Transverse colon (tissue), 4 donors: ENCODE measurements at regions not wholly inside any gene's neighbourhood (a gene's known extent, or its start where the extent isn't known, plus 50 kb on each side); places are given as distances from the start of the nearest gene placed in this dataset.
"Not testable (repeated sequence)": the region's sequence is repeated elsewhere in the genome, so short reads cannot be mapped to it uniquely, and the experiment has no call there.

Experiments
- CTCF ChIP-seq, 5 experiments: fragments of 200-600 bp in 3 of 5; fragments of 450-650 bp in 2 of 5; sonication (generic) in 3 of 5; IDR thresholded peaks; 1 replicate in 2 of 5; 2 replicates in 3 of 5; pipeline ENCODE4 v1.5.1; 2016 to 2017; ENCODE audit warnings: antibody characterized with exemption in 5 of 5, inconsistent platforms in 3 of 5, mild to moderate bottlenecking in 2 of 5, moderate library complexity in 1 of 5
- POLR2AphosphoS5 ChIP-seq, 3 donors: sonication (generic); formaldehyde crosslinking; IDR thresholded peaks; one replicate each; pipeline ENCODE4 v1.6.1; 2016; ENCODE audit warnings: antibody characterized with exemption in 3 of 3

- TF ChIP-seq CTCF, POLR2AphosphoS5 (IDR thresholded peaks at IDR 0.05): not testable (repeated sequence)
These were observed 1414.8 kb upstream of the PCDH10 start for GRCh38 chr4:131734321-131734720.
